CD4-positive, alpha-beta T cell (primary cell): ENCODE measurements at regions not wholly inside any gene's neighbourhood (a gene's known extent, or its start where the extent isn't known, plus 50 kb on each side); places are given as distances from the start of the nearest gene placed in this dataset.

Experiments used
- ATAC-seq: fragments of 200-7000 bp; cut with Tn5 transposase; one replicate; pipeline ENCODE4 v1.10.0; 2022; ENCODE audit warnings: mild to moderate bottlenecking; ENCODE audit not compliant: poor library complexity
- CTCF ChIA-PET: fragments of 350-600 bp; sonication (Branson Sonifier 250); formaldehyde crosslinking; loops from one replicate; lab custom pipeline; 2021; ENCODE audit warnings: antibody characterized with exemption, inconsistent platforms; lab: Charles Lee
- POLR2A ChIA-PET: fragments of 350-600 bp; sonication (Branson Sonifier 250); formaldehyde crosslinking; loops from one replicate; lab custom pipeline; 2021; ENCODE audit warnings: antibody characterized with exemption, inconsistent platforms; lab: Charles Lee
- DNase-seq, 14 experiments: peaks; one replicate each; pipeline ENCODE4 v3.0.0-alpha.2; 2013 to 2020; ENCODE audit warnings: mixed read lengths in 2 of 14
- H3K27ac ChIP-seq, 2 donors: one replicate each; pipeline versions ENCODE4 v1.5.1 to v1.7.0; 2013; ENCODE audit warnings: low read length in 2 of 2, low read depth in 1 of 2, mild to moderate bottlenecking in 1 of 2
- H3K27me3 ChIP-seq, 2 experiments: 1 replicate in 1 of 2; 2 replicates in 1 of 2; pipeline versions ENCODE4 v1.6.1 to v1.7.0; 2013; ENCODE audit warnings: low read length in 2 of 2, control low read depth in 1 of 2, mild to moderate bottlenecking in 1 of 2, moderate library complexity in 1 of 2; ENCODE audit not compliant: insufficient read depth in 2 of 2, control insufficient read depth in 1 of 2
- H3K36me3 ChIP-seq: one replicate; pipeline ENCODE4 v1.6.1; 2013; ENCODE audit warnings: low read length, control low read depth; ENCODE audit not compliant: insufficient read depth
- H3K4me1 ChIP-seq: one replicate; pipeline ENCODE4 v1.6.1; 2013; ENCODE audit warnings: low read length, control low read depth; ENCODE audit not compliant: insufficient read depth
- H3K4me3 ChIP-seq: one replicate; pipeline ENCODE4 v1.5.1; 2013; ENCODE audit warnings: mild to moderate bottlenecking, low read length, moderate library complexity
- H3K9me3 ChIP-seq, 2 experiments: 1 replicate in 1 of 2; 2 replicates in 1 of 2; pipeline versions ENCODE4 v1.6.1 to v1.7.0; 2013; ENCODE audit warnings: low read length in 2 of 2, mild to moderate bottlenecking in 2 of 2, control low read depth in 1 of 2, moderate library complexity in 1 of 2; ENCODE audit not compliant: control insufficient read depth in 1 of 2, insufficient read depth in 1 of 2
- H3K27ac Mint-ChIP-seq: one replicate; pipeline ENCODE4 v1.8.0; 2020; ENCODE audit warnings: mixed read lengths
- H3K27me3 Mint-ChIP-seq: one replicate; pipeline ENCODE4 v1.8.0; 2021; ENCODE audit warnings: mixed read lengths
- H3K36me3 Mint-ChIP-seq: one replicate; pipeline ENCODE4 v1.8.0; 2021; ENCODE audit warnings: low read depth, mixed read lengths
- H3K4me1 Mint-ChIP-seq: one replicate; pipeline ENCODE4 v1.8.0; 2021; ENCODE audit warnings: low read depth, mixed read lengths
- H3K4me3 Mint-ChIP-seq: one replicate; pipeline ENCODE4 v1.8.0; 2020; ENCODE audit warnings: mild to moderate bottlenecking, mixed read lengths
- H3K9me3 Mint-ChIP-seq: one replicate; pipeline ENCODE4 v1.8.0; 2020; ENCODE audit warnings: mixed read lengths
- CTCF ChIP-seq: fragments of 200-600 bp; IDR thresholded peaks from one replicate; pipeline ENCODE4 v1.8.0; 2022; ENCODE audit warnings: antibody characterized with exemption, mild to moderate bottlenecking
- intact Hi-C, 2 experiments: fragments of 100-400 bp; cut with DNase I in 1 of 2; cut with micrococcal nuclease in 1 of 2; formaldehyde crosslinking; loops; one replicate each; pipeline versions ENCODE4 v1.15.1 to v1.9.0; 2023 to 2025; cut with DNase I, micrococcal nuclease

GRCh38 chr1:115479055-115479482 lies 141.0 kb upstream of the NGF start:
- intact Hi-C loops = no loop called here
- no peaks in the 10 kb centered on the region for H3K36me3 Mint-ChIP-seq
- Histone ChIP-seq H3K9me3 (peaks cover 0 to 7% of the 10 kb centered on the region in 2 experiments), H3K4me1 (no peaks in the 10 kb centered on the region), H3K4me3 (no peak overlapping the region), H3K27me3 (peaks cover 0 to 3% of the 10 kb centered on the region in 2 experiments), H3K36me3 (no peaks in the 10 kb centered on the region), H3K27ac (no peak overlapping the region)
- no peaks in the 10 kb centered on the region for H3K4me1 Mint-ChIP-seq
- H3K27me3 Mint-ChIP-seq = peaks cover 37% of the 10 kb centered on the region
- H3K9me3 Mint-ChIP-seq = no peaks in the 10 kb centered on the region
- ATAC-seq (no peak), DNase-seq (no peak)
- no peak overlapping the region for H3K4me3 Mint-ChIP-seq
- ChIA-PET POLR2A (no interaction called here), CTCF (no interaction called here)
- H3K27ac Mint-ChIP-seq = no peak overlapping the region
- TF ChIP-seq CTCF = no peak

GRCh38 chr1:115477071-115477470 lies 139.0 kb upstream of the NGF start:
- ChIA-PET POLR2A (no interaction called here), CTCF (no interaction called here)
- H3K4me3 Mint-ChIP-seq = no peak overlapping the region
- no peak overlapping the region for H3K27ac Mint-ChIP-seq
- peaks cover 3% of the 10 kb centered on the region in 2 experiments for H3K27me3 ChIP-seq
- H3K4me1 ChIP-seq = no peaks in the 10 kb centered on the region
- no peaks in the 10 kb centered on the region for H3K36me3 Mint-ChIP-seq
- H3K27me3 Mint-ChIP-seq = peaks cover 37% of the 10 kb centered on the region
- no peak for TF ChIP-seq CTCF
- no peak overlapping the region for H3K27ac ChIP-seq
- H3K9me3 Mint-ChIP-seq = no peaks in the 10 kb centered on the region
- no peaks in the 10 kb centered on the region for H3K4me1 Mint-ChIP-seq
- ATAC-seq = no peak
- H3K36me3 ChIP-seq = no peaks in the 10 kb centered on the region
- intact Hi-C loops = no loop called here
- peaks cover 0 to 7% of the 10 kb centered on the region in 2 experiments for H3K9me3 ChIP-seq
- H3K4me3 ChIP-seq = no peak overlapping the region
- DNase-seq = no peak

GRCh38 chr1:115476616-115477015 lies 138.6 kb upstream of the NGF start:
- Histone ChIP-seq H3K27me3 (peaks cover 3% of the 10 kb centered on the region in 2 experiments), H3K4me1 (no peaks in the 10 kb centered on the region), H3K9me3 (peaks cover 0 to 7% of the 10 kb centered on the region in 2 experiments), H3K4me3 (no peak overlapping the region), H3K27ac (no peak overlapping the region), H3K36me3 (no peaks in the 10 kb centered on the region)
- no peak overlapping the region for H3K4me3 Mint-ChIP-seq
- DNase-seq (no peak), ATAC-seq (no peak)
- TF ChIP-seq CTCF = no peak
- no peaks in the 10 kb centered on the region for H3K36me3 Mint-ChIP-seq
- no peaks in the 10 kb centered on the region for H3K4me1 Mint-ChIP-seq
- H3K27me3 Mint-ChIP-seq = peaks cover 37% of the 10 kb centered on the region
- H3K9me3 Mint-ChIP-seq = no peaks in the 10 kb centered on the region
- intact Hi-C loops = no loop called here
- no peak overlapping the region for H3K27ac Mint-ChIP-seq
- POLR2A ChIA-PET = no interaction called here
- CTCF ChIA-PET = no interaction called here
